ENCODE measurements at regions not wholly inside any gene's neighbourhood (a gene's known extent, or its start where the extent isn't known, plus 50 kb on each side); places are given as distances from the start of the nearest gene placed in this dataset.
"Not testable (repeated sequence)": the region's sequence is repeated elsewhere in the genome, so short reads cannot be mapped to it uniquely, and the experiment has no call there.

DNA sequence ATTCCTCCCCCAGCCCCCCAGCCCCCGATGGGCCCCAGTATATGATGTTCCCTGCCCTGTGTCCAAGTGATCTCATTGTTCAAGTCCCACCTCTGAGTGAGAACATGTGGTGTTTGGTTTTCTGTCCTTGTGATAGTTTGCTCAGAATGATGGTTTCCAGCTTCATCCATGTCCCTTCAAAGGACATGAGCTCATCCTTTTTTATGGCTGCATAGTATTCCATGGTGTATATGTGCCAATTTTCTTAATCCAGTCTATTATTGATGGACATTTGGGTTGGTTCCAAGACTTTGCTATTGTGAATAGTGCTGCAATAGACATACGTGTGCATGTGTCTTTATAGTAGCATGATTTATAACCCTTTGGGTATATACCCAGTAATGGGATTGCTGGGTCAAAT, 495.3 kb downstream of the OMA1 start:
- not testable (repeated sequence) for DNase-seq

- DNase-seq: peak; percentile 14
Observed at GRCh38 chr1:58047265-58047858, 499.2 kb downstream of the OMA1 start.

DNA sequence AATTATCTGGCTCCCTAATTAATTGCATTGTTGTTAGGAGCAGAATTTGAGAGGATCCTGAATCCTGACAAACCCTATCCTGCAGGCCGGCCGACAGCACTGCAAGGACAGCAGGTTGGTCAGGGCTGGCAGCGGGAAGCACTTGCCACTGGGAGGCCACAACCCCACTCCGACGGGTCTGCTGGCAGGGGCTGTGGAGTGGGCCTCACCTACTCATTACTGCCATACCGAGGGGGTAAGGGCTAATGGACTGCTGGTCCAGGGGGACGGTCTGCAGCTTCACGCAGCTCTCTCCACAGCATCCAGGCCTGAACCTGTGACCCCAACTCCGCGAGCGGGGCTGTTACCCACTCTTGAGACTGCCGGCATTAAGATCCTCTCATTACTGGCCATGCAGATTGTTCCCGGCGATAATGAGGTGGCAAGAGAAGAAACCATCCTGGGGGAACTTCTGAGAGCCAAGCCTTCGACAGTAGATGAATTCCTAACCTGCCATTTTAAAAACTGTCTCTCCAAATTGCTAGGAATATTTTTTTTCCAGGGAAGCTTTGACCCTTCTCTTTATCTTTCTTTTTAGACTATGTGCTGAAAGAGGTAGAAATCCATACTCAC, 501.3 kb downstream of the OMA1 start:
- DNase-seq: no peak

- no peak for DNase-seq
Observed at GRCh38 chr1:58041621-58042020, 504.9 kb downstream of the OMA1 start.

DNA sequence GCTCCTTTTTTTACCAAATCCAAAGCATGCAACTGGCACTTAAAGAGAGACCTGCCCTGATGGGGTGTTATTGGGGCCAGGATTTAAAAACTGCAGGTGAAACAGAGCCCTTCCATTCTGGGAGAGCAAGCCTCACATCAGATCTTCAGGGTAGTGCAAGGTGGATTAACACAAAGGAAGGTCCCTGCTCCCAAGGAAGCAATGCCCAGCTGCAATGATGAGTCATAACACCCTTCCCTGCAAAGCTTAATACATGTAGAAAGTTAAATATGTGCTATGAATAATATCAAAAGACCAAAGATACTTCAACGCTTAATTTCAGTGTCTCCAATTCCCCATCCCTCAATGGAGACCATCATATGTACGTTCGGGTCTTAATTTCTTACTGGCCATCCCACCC, 508.0 kb downstream of the OMA1 start:
- DNase-seq: no peak

DNA sequence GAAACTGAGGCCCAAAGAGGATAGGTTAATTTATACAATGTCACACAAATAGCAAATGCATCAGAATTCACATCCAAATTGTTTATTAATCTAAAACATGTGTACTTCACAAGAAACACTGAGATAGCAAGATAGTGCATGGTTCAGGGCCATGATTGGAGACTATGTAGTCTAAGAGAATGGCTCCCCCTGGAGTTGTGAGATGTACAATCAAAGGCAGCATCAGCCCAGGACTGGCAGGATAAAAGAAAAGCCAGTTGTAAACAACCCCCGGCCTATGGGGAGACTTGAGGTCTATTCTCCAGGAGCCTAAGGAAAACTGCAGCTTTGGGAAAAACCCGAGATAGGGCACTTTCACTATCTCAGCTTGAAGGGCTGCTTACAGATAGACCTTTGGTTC, 511.0 kb downstream of the OMA1 start:
- DNase-seq: peak; percentile 37

DNA sequence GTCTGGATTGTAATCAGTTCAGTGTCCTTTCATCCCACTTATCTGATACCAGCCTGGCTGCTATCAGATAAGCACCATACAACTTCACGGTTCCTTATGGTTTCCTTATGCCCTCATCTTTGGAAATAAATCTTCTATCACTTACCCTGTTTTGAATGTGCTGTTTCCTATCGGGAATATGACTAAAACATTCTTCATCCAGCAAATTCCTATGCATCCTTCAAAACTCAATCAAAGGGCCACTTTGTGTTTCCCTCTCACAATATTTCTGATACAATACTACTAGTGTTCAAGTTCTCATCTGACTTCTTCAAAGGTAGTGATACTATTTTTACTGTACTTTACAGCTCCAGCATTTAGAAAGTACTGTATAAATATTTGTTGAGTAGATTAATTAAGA, 513.2 kb downstream of the OMA1 start:
- DNase-seq: no peak

DNA sequence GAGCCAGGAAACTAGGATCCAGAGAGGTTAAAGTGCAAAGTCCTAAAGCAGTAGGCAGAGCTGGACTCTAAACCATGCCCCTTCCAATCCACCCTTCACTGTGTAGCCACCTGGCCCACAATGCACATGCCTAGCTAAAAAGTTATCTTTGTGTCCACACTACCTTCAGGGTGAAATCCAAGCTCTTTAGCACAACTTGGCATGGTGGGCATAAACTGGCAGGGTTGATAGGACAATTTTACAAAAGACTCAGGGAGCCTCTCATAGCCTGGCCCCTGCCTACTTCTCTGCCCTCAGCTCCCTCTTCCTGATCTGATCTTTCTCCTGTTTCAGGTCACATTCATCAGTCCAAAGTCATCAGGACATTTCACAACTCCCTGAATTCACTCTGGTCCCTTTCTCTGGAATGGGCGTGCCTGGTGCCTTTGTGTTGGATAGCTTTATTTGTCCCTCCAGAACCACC, 513.9 kb downstream of the OMA1 start:
- DNase-seq: no peak

- DNase-seq: no peak
Observed at GRCh38 chr1:58031416-58031815, 515.1 kb downstream of the OMA1 start.

GRCh38 chr1:58030456-58030855, 516.1 kb downstream of the OMA1 start:
- DNase-seq: no peak

DNA sequence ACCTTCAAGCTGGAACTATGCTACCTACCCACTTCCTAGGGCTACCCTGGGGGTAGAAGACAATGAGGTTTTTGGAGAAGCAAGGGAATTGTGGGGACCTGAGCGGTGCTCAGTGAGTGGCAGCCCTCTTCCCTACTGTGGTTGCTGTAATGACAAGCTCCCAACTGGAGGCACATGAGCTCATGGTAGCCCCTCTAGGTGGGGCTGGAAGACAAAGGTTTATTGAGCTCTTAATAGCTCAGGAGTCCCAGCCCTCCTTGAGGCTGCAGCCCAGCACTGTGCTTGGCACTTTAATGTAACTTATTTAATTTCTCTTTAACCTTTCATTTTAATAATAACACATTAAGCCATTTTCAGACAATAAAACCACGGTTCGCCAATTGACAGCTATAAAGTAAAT, 528.9 kb downstream of the OMA1 start:
- no peak for DNase-seq

DNA sequence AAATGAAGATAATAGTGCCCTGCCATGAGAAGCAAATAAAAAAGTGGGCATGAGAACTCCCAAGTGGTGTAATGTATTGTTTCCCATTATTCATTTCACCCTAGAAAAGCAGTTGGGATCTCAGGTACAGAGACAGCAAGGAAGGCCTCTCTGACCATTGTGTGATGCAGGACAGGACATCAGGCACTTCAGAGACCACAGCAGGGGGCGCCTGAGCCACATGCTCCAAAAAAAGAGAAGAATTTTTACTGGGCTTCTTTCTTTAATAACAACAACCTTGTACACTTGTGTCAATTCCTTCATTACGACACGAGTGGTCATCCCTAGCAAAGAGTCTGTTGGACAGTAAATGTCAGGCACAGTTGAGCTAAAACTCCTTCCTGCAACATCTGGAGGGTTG, 533.3 kb downstream of the OMA1 start:
- no peak for DNase-seq

GRCh38 chr1:58011978-58012377, 534.5 kb downstream of the OMA1 start:
- DNase-seq: no peak

DNA sequence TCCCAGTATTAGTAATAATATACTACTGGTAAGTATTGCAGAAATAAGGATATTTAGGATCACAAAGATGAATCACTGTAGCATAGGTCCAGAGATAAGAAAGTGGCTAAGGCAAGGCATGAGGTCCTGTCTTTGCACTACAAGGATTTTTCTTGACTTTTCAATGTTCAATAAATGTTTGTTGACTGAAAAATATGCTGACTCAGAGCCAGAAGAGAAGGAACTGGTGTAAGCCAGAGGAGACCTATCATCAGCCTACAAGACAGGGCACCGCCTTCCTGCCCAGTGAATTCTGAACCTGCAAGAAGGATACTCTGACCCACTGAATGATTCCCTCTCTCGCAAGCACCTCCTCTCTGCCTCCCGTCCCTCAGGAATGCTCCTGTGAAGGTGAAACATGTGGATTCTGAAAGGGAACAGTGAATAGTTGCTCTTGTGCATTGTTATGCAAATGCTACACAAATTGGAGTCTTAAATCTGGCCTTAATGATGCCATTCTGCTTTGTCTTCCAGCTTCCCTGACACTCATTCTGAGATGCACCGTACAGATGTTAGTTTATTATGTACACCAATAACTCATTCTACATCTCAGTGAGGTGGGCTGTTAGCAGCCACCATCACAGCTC, 540.0 kb downstream of the OMA1 start:
- no peak for DNase-seq

DNA sequence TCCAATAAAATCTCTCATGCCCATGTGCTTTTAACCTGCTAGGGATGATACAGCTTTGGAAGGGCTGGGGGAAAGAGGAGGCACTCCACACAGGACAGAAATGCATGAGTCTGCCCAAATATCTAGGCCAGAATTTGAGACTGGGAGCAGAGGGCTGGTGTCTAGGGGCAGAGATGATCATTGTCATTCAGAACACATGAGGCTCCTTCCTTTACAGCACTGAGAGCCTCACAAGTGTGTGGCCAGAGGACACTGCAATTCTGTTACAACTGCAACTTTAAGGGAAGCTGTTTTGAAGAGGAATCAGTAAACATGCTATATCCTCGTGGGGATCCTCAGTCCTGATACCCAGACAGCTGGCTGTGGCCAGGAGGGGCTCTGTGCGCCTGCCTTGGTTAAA, 541.3 kb downstream of the OMA1 start:
- no peak for DNase-seq

GRCh38 chr1:58003988-58004387, 542.5 kb downstream of the OMA1 start:
- DNase-seq: no peak

DNA sequence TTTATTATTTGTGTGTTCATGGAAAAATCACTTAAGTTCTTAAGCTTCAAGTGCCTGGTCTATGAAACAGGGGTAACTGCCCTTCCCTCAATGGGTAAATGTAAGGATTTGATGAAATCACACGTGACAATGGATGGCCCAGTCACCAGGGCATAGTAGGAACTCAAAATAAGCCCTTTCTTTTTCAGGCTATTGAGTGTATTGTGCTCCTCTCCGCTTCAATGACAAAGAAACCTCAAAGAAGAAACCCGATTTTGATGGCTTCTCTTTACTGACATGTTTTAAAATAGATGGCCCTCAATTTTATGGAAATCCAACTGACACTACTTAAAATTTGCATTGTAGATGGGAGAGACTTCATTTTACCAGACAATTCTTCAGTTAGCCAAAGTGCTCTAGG, 543.5 kb downstream of the OMA1 start:
- no peak for DNase-seq

DNA sequence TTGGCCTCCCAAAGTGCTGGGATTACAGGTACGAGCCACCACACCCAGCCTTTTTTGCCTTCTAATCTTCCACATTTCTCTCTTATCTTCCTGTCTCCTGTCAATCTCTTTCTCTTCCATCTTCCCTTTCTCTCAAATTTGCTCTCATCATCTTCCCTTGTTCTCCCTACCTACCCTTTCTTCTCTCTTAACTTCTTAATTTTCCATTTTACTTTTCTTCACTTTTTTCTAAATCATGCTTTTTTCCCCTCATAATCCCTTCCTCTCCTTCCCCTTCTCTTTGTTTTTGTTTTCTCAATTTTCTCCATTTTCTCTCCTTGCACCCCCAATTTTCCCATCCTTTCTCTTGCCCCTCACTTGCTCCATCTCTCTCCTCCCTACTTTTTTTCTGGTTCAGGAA, 545.7 kb downstream of the OMA1 start:
- DNase-seq: no peak

- no peak for DNase-seq
Observed at GRCh38 chr1:58000116-58000515, 546.4 kb downstream of the OMA1 start.

- DNase-seq: no peak
Observed at GRCh38 chr1:57996400-57996799, 550.1 kb downstream of the OMA1 start.

DNA sequence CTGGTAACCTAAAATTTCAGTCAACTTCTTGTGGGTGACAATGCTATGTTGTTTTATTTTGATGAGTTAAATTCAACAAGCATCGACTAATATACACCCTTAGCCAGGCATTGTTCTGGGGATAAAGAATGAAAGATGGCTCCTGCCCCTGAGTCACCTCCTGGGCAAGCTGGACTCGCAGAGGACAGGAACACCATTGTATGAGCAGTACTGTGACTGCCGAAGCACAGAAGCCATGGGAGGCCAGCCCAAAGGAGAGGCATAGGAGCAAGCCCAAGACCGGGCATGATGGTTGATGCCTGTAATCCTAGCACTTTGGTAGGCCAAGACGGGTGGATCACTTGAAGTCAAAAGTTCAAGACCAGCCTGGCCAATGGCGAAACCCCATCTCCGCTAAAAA, 555.2 kb downstream of the OMA1 start:
- DNase-seq: no peak

GRCh38 chr1:57989877-57990276, 556.6 kb downstream of the OMA1 start:
- DNase-seq: no peak

DNA sequence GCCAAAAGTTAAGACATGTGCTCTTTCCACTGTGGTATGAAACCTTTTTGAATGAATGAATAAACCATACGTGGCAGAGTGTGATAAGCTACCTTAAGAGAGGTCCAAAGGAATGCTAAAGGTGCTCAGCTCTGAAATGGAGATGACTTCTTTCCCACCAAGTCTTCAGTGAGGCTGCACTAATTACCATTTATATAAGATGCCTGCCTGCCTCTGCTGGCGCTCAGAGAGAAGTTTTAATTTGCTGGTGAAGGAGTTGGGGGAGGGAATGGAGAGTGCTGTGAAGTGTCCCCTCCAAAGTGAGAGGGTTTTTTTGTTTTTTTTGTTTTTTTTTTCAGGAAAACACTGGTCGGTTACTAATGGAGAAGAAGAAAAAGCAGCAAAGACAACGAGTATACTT, 559.0 kb downstream of the OMA1 start:
- no peak for DNase-seq

DNA sequence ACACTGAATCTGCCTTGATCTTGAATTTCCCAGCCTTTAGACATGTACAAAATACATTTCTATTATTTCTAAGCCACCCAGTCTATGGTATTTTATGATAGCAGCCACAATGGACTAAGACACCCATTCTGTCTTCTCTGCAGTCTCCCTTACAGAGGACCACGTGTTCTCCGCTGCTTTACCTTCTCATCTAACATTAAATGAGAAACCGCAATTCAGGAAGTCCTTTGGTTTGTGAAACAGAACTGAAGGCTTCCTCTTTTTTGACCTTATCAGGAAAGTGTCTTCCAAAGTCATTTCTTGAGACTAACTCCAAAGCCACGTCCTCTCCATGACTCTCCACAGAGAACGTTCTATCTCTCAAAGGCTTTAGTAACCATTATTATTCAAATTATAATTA, 560.1 kb downstream of the OMA1 start:
- DNase-seq: no peak

DNA sequence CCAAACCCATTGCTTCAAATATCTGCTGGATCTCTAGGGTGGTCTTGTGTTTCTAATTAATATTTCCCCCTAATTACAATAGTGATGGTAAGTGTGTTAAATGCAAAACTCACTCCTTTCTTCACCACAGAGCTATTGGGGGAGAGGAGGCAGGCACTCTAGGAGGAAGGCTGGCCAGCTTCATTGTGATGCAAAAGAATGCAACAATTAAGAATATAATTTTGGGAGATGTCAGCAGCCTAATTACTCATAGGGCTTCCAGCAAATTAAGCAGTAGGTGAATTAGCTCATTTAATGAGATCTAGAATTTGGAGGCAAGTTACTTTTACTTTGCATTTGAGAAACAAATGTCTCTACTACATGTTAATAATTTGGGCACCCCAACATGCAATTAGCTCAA, 560.4 kb upstream of the DAB1 start:
- DNase-seq: no peak
